GM19397 (cell line): ENCODE measurements at regions not wholly inside any gene's neighbourhood (a gene's known extent, or its start where the extent isn't known, plus 50 kb on each side); places are given as distances from the start of the nearest gene placed in this dataset.
A peak's percentile ranks its signal among the peaks of the same experiment; 100 is the strongest.

ENCODE experiments used
- ATAC-seq: cut with Tn5 transposase; IDR thresholded peaks from one replicate; pipeline ENCODE4 v1.9.1; 2021; ENCODE audit warnings: mild to moderate bottlenecking, moderate library complexity; ENCODE audit not compliant: unreplicated experiment

GRCh38 chr5:54624805-54625568, 107.4 kb downstream of the SNX18 start:
- ATAC-seq: no peak

GRCh38 chr5:54621709-54622108, 104.2 kb downstream of the SNX18 start:
- no peak for ATAC-seq

GRCh38 chr5:54621048-54621447, 103.5 kb downstream of the SNX18 start:
- ATAC-seq: no peak

- ATAC-seq: no peak
These were observed 102.8 kb downstream of the SNX18 start for GRCh38 chr5:54620141-54620933.

- no peak for ATAC-seq
These were observed 102.2 kb downstream of the SNX18 start for GRCh38 chr5:54619731-54620130.

GRCh38 chr5:54616518-54617220, 99.1 kb downstream of the SNX18 start:
- no peak for ATAC-seq

GRCh38 chr5:54616031-54616430, 98.5 kb downstream of the SNX18 start:
- no peak for ATAC-seq

- no peak for ATAC-seq
These were observed 97.8 kb downstream of the SNX18 start for GRCh38 chr5:54615381-54615780.

- ATAC-seq: no peak
These were observed 95.2 kb downstream of the SNX18 start for GRCh38 chr5:54612711-54613110.

- no peak for ATAC-seq
These were observed 93.9 kb downstream of the SNX18 start for GRCh38 chr5:54611290-54611951.

- peak; percentile 92 for ATAC-seq
These were observed 92.8 kb downstream of the SNX18 start for GRCh38 chr5:54610197-54610944.

- no peak for ATAC-seq
These were observed 91.0 kb downstream of the SNX18 start for GRCh38 chr5:54608423-54609085.

GRCh38 chr5:54607006-54607405, 89.4 kb downstream of the SNX18 start:
- ATAC-seq: no peak

GRCh38 chr5:54603372-54603771, 85.8 kb downstream of the SNX18 start:
- no peak for ATAC-seq

- ATAC-seq: no peak
These were observed 84.9 kb downstream of the SNX18 start for GRCh38 chr5:54602475-54602874.

GRCh38 chr5:54601411-54602230, 84.1 kb downstream of the SNX18 start:
- ATAC-seq: no peak
